Epithelial cell of prostate (primary cell): ENCODE measurements at regions not wholly inside any gene's neighbourhood (a gene's known extent, or its start where the extent isn't known, plus 50 kb on each side); places are given as distances from the start of the nearest gene placed in this dataset.

ENCODE experiments used
- DNase-seq: peaks from one replicate; pipeline ENCODE4 v3.0.0-alpha.2; 2011; ENCODE audit warnings: low read depth, low spot score
- H3K27ac ChIP-seq: fragments of 450-650 bp; 2 replicates; pipeline ENCODE4 v1.5.1; 2017; ENCODE audit warnings: mild to moderate bottlenecking

DNA sequence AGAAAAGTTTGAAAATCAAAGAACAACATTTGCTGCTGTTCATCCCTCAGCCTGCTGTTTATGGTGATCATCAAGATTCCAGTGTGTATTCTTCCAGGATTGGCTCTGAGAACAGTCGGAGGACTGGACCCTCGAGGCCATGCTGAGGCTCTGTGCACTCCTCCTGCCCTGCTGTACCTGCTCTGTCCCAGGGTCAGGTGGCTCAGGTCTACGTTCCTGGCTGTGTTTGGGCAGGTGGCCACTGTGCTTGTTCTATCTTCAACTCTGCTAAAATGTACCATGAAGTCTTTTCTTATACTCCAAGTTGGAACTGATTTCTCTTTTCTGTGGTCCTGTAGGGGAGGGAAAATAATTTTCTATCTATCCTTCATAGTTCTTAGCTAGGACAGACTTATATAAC, 175.9 kb downstream of the RWDD3 start:
- no peak for DNase-seq

DNA sequence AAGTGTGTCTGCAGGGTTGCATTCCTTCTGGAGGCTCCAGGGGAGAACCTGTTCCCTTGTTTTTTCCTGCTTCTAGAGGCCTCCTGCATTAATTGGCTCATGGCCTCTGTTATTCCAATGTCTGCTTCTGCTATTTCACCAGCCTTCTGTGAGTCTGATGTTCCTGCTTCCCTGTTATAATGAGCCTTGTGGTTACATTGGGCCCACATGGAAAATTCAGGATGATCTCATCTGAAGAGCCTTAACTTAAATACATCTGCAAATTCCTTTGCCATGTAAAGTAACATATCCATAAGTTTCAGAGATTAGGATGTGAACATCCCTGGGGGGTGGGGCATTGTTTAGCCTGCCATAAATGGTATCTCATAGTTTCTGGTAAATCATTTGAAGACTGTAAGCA, 181.1 kb downstream of the RWDD3 start:
- no peak overlapping the region for H3K27ac ChIP-seq
- DNase-seq, result no peak

More for the DNA sequence above, 175.9 kb downstream of the RWDD3 start:
- no peak overlapping the region for H3K27ac ChIP-seq

DNA sequence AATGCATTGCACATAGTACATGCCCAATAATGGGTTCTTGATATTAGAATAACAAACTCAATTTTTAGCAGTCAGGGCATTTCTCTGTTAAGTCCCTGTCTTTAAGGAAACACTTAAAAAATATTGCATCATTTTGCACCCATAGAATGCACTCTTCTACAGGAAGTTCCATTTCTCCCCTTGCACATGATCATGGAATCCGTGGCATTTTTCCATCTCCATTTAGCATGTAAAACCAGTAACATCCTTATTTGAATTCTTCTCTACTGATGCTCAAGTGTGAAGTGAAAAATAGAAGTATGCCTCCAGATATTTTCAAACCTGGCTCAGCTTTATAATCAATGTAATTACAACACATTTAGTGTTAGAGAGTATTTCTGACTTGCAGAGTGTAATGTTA, 192.8 kb downstream of the RWDD3 start:
- no peak for DNase-seq
- no peak overlapping the region for H3K27ac ChIP-seq

DNA sequence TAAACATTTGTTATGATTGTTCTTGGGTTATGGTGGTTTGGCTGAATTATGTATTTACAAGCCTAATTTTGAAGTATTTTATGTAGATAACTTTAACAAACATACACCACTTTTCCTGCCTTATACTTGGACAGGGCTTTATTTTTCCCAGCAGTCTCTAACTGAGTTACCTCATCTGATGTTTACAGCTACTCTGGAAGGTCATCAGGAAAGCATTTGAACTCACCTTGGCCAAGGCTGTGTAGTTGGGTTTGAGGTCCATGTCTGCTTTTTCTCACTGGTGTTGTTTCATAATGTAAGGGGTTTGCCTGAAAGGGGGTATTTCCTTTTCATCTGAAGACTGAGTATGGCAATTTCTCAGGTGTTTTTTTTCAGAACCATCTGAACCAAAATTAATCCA, 193.5 kb downstream of the RWDD3 start:
- DNase-seq, result no peak
- H3K27ac ChIP-seq, result no peak overlapping the region

DNA sequence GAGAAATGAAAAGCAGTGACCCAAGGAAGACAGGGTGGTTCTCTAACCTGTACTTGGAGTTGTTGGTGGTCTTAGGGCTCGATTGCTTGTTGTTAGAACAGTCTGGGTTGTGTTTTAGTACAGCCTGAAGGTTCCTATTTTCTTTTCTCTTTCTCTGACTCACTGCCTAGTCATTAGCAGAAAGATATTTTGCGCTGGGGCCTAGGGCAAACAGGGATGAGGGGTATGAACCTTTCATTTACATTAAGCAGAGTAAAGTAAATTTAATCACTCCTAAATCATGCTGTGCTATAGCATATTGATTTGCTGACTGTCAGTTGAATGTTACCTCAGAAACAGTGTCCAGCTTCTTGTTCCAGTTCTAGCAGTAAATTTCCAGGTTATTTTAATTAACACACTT, 197.2 kb downstream of the RWDD3 start:
- H3K27ac ChIP-seq, result no peak overlapping the region
- DNase-seq, result no peak

DNA sequence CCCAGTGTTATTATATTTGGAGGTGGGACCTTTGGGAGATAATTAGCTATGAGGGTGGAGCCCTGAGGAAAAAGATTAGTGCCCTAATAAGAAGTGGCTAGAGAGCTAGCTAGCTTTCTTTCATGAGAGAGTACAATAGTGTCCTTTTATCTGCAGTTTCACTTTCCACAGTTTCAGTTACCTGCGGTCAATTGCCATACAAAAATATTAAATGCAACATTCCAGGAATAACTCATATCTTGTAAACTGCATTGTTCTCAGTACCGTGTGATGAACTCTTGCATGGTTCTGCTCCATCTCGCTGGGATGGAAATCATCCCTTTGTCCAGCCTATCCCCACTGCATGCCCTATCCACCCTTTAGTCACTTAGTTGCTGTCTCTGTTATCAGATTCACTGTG, 201.6 kb downstream of the RWDD3 start:
- DNase-seq, result no peak
- no peak overlapping the region for H3K27ac ChIP-seq

DNA sequence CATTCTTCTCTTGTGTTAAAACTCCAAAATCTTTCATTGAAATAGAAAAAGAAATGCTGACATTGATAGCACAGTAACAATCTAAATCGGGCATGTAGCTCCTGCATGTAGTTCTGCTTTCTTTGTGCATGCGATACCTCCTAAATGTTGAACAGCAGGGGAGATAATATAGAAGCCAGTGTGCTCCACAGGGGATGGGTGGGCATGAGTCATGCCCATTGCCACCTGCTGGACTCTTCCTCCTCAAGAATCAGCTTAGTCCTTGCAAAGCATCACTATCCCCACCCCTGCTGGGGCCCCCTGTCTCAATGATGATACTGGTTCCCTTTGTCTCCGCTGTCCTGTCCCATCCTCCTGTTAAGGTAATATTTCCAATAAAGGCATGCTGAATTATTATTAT, 203.0 kb downstream of the RWDD3 start:
- no peak for DNase-seq

DNA sequence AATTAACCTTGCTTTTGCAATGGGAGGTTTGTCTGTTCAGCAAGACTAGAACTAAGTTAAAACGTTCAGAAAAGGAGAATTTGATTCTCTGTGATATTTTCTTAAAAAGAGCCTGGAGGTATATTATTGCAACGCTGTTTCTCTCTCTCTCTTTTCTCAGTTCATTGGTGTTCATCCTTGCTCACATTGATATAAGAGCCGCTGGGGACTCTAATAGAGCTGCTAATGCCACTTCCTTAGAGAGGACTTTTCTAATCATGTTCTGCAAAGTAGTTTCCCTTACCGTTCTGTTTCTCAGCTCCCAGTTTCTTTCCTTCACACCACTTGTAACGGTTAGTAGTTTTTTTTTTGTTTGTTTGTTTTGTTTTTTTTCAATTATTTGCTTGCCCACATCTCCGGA, 203.8 kb downstream of the RWDD3 start:
- no peak overlapping the region for H3K27ac ChIP-seq
- no peak for DNase-seq

More for the DNA sequence above, 203.0 kb downstream of the RWDD3 start:
- H3K27ac ChIP-seq, result no peak overlapping the region

DNA sequence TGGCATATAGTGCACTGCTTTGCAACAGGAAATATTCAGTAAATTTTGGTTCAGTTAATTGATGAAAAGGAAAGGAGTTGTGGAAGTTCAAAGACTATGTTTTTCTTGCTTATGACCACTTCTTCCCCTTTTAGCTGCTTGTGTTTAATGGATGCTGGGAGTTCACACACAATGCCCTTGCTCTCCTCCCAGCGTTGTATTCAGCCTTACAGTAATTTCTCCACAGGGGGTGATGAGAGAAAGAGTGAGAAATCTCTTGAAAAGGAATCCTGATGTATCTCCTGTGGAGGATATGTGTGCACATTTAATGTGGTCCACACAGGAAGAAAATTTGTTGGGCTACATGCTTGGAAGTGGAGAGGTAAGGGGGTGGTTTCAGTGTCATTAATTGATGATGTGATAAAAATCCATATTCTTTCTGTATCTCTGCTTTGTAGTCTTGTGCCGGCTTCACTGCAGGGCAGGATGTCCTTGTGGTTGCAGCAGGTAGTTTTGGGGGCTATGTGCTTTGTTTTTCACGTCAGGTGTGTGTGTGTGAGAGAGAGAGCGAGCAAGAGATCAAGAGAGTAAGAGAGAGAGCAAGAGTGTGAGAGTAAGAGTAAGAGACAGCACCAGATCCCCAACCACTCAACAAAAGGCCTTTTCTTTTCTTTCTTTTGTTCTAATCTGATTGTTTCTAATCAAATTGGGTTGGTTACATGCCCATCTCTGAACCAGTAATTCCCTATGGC, 204.4 kb downstream of the RWDD3 start:
- no peak for DNase-seq
- no peak overlapping the region for H3K27ac ChIP-seq

DNA sequence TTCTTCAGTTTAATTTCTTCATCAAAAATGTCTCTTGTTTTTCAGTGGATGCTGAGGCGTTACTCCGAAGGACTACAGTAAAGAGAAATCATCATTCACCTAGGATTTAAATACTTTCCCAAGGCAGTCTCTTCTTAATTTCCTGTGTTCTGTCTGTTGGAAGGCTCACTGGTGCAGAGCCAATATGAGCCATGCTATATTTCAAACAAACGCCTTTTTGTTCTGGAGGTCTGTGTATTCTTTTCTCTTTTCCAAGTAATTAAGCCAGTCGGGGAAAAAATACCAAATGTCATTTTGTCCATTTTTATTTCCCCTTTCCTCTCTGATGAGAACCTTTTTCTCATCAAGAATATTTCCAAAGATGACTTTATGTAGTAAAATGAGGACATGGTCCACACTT, 206.5 kb downstream of the RWDD3 start:
- no peak for DNase-seq
- H3K27ac ChIP-seq, result no peak overlapping the region

DNA sequence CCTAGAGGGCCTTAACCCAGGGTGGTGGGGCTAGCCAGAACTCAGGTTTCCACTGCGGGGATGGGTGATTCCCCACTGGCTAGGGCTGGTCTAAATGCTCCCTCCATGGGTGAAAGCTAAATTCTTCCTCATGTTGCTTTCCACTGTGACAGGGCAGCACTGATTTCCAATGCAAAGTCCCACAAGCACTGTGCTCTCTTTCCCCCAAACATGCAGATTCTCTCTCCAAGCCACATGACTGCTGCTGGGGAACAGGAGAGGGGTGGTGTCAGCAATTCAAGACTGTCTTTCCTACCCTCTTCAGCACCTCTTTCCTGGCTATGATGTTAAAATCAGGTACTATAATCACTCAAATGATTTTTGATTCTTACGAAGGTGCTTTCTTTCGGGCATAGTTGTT, 215.5 kb downstream of the RWDD3 start:
- H3K27ac ChIP-seq, result no peak overlapping the region
- DNase-seq, result no peak

DNA sequence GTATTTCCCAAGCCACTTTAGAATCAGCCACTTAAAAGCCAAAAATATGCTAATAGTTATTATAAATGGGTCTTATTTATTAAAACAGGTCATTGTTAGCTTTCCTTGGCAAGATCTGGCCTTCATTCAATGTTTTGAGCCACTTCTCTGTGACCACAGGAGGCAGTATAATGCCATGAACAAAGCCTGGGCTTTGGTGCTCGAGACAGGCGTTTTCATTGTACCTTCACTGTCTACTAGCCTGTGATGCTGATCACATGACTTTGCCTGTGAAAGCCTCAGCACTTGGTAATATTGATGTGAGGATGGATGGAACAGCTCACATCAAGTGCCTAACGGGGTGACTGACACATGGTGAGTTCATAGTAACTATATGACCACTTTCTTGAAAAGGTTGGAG, 217.0 kb downstream of the RWDD3 start:
- H3K27ac ChIP-seq, result no peak overlapping the region
- DNase-seq, result no peak

DNA sequence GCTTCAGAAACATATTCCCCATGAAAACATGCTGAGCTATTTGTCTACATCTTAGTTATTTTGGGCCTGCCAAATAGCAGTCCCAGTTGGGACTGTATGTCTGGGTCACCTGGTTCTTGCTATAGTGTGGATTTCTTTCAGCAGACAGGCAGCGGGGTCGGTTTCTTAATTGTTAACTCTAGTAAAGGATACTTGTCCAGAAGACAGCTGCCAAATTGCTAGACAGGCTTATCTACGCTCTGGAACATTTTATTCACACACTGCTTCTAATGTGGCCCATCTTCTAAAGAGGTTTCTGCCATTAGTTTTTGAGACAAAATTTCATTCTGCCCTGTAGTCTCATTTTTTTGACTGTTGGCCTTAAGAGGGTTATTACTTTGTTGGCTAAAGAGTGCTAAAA, 217.9 kb downstream of the RWDD3 start:
- DNase-seq, result no peak
- no peak overlapping the region for H3K27ac ChIP-seq

DNA sequence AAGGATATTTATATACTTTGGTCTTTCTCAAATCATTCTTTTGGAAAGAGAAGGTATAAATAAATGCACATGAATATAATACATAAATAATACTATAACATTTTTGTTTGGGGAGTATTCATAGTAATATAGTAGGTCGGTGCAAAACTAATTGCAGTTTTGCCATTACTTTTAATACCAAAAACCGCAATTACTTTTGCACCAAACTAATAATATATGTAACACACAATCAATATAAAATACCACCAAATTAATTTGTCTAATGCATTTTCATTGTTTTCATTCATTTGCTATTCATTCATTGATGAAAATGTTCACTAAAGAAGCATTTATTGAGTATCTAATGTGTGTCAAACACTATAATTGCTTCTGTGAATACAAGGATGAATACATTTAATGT, 219.0 kb downstream of the RWDD3 start:
- no peak overlapping the region for H3K27ac ChIP-seq
- DNase-seq, result no peak

DNA sequence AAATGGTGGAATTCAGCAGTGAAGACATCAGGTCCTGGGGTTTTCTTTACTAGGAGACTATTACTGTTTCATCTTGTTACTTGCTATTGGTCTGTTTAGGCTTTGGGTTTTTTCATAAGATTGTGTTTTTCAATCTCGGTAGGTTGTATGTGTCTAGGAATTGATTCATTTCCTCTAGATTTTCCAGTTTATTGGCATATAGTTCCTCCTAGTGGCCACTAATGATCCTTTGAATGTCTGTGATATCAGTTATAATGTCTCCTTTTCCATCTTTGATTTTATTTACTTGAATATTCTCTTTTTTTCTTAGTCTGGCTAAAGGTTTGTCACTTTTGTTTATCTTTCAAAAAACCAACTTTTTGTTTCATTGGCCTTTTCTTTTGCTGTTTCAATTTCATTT, 233.0 kb downstream of the RWDD3 start:
- no peak for DNase-seq
- no peak overlapping the region for H3K27ac ChIP-seq

DNA sequence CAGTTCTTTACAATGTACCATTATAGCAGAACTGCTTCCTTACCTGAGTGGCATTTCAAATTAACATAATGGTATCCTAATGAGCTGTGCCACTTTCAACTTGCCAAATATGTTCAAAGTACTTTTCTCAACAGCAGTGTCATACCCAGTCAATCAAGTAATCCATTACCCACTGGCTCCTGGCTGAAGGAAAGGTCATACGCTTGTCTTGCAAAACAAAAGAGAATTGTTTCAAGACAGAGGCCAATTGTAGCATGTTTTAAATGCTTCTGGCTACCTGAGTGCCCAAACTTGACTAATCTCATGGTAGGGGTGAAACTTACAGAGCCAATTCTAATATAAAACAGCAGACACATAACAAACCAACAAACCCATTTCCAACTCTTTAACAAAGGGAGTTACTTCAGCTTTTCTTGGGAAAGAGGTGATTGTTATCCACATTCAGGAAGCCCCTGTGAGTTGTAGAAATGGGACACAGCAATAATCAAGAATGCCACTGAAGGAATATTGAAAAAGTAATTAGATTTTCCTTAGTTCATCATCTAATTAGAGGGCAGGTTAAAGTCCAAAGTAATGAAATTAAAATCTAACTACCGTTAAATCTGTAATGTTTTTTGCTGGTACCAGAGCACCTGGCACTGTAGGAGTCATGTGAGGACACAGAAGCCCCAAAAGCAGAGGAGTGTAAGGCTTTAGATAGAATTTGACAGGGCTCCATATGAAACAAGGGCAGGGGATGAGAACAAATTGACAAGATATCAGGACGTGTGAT, 241.9 kb downstream of the RWDD3 start:
- no peak overlapping the region for H3K27ac ChIP-seq
- DNase-seq, result no peak

DNA sequence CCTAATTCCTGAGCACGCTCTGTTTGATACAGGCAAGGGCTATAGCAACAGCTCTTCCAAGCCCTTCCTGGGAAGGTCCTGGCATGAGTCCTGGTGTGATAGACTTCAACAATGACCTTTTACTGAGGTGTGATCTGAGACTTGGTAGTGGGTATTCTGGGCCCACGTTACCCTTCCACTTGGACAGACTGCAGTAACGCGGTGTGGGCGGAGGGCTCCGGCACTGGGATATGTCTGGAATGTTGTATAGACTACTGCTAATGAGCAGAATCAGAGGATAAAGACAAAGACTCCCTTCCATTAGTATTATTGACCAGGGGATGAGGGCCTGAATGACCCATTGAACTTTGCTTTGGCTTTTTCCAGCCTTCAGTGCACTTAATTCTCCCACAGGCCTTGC, 262.3 kb downstream of the RWDD3 start:
- DNase-seq, result no peak
- no peak overlapping the region for H3K27ac ChIP-seq

DNA sequence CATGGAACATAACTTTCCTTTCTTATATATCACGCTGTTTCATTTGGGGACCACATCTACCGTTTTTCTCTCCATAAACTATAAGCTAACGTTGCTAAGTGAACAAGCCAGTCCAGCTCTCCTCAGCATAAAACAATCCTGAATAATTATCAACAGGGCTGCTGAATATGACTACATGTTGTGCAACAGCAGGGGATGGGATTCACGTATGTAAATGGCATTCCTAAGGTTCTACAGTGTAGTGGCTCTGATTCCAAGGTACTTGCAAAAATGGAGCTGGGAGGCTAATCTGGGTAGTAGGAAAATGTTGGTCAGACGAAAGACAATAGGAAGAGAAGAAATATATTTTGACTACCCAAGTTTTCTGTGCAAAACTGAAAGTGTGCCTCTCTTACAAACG, 262.8 kb downstream of the RWDD3 start:
- H3K27ac ChIP-seq, result no peak overlapping the region
- no peak for DNase-seq

DNA sequence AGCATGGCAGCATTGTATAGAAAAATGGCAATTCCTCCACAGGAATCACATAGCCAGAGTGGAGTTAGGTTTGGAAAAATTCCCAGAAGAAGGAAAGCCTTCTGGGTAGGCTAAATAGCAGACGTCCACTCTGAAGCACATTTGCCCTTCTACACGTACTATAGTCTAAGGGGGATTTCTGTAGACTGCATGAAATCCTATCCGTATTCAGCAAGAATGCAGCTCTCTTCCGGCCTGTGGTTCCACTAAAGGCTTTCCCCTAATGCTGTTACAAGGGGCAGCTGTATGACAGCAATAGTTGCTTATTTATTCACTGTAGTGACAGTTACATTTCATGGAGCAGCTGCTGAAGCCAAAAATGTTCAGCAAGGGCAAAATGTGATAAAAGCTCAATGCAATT, 263.6 kb downstream of the RWDD3 start:
- H3K27ac ChIP-seq, result no peak overlapping the region
- no peak for DNase-seq

DNA sequence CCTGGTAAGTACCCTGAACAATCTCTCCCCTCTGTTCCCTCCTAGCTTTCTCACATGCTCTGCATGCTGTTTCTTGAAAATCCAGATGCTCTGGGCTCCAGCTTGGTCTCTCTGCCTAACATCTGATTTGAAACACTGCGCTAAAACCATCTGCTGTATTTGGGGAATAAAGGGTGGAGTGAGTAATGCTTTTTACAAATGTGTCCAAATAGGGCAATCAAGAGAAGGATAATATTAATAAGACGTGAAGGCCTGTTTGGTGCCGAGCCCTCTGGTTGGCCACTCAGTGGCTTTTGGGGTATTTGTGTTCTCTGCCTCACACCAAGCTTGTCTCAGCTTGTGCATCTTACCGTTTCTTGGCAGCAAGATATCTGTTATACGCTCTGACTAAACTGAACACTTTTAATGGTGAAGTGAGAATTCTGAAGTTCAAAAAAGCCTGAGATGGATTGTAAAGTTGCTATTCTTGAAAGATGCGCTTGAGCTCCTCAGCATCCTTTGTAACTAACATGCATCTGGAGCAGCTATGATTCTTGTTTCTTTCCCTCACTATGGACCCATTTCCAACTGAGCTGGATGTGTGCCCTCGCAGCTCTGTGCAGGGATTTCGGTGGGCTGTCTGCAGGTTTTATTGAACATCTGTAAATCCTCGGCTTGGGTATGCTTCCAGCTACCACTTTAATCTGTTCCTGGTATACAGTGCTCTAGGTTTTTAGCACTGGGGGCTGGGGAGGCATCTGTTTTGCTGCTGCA, 269.4 kb downstream of the RWDD3 start:
- DNase-seq, result no peak
- no peak overlapping the region for H3K27ac ChIP-seq

DNA sequence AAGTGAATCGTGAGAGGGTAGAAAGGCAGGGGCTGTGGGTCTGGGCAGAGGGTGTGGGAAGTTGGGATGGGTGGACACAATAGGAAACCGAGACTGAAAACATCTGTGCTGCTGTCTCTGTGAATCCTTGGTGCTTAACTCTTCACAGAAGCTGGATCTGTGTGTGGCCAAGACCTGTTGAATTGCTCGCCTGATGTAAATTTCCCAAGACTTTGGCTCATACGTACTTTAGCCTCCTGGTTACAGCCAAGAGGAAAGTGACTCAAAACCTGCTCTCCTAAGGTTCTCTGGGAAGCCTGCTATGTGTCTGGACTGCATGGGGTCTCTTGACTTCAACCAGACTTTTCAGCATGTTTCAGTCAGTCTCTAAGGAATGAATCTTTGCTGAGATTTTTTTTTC, 270.3 kb downstream of the RWDD3 start:
- H3K27ac ChIP-seq, result no peak overlapping the region
- DNase-seq, result no peak
